Skeletal muscle cell (primary cell): ENCODE measurements at regions not wholly inside any gene's neighbourhood (a gene's known extent, or its start where the extent isn't known, plus 50 kb on each side); places are given as distances from the start of the nearest gene placed in this dataset.
A peak's percentile ranks its signal among the peaks of the same experiment; 100 is the strongest.
"Not testable (repeated sequence)": the region's sequence is repeated elsewhere in the genome, so short reads cannot be mapped to it uniquely, and the experiment has no call there.

Source experiments
- DNase-seq: peaks from one replicate; pipeline ENCODE4 v3.0.0-alpha.2; 2010; ENCODE audit warnings: low read depth
- H3K4me3 ChIP-seq: 2 replicates; pipeline ENCODE4 v1.5.1; 2011; ENCODE audit warnings: low read depth, mild to moderate bottlenecking, control low read depth, low read length, moderate library complexity

GRCh38 chr9:64370344-64370743, 914.7 kb downstream of the FOXD4L5 start:
- not testable (repeated sequence) for DNase-seq

GRCh38 chr9:64369644-64370043, 915.4 kb downstream of the FOXD4L5 start:
- H3K4me3 ChIP-seq, result peak overlapping the region; percentile 27
- DNase-seq, result not testable (repeated sequence)

More at GRCh38 chr9:64370344-64370743, 914.7 kb downstream of the FOXD4L5 start:
- H3K4me3 ChIP-seq, result not testable (repeated sequence)

- H3K4me3 ChIP-seq, result peak overlapping the region; percentile 30
- not testable (repeated sequence) for DNase-seq
These were observed 915.9 kb downstream of the FOXD4L5 start for GRCh38 chr9:64369114-64369513.

DNA sequence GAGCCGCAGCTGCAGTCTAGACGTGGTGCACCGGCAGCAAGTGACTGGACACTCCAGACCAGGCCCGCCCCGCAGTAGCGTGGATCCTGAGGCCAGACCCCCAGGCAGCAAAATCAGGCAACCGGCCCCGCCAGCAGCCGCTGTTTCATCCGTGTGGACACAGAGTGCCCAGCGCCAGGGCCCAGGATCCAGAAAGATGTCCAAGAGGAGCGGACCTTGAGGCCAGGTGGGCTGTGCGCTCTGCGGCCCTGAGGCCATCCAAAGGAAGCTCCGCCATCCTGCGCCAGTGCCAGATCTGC, 916.4 kb downstream of the FOXD4L5 start:
- H3K4me3 ChIP-seq, DNase-seq: not testable (repeated sequence)

DNA sequence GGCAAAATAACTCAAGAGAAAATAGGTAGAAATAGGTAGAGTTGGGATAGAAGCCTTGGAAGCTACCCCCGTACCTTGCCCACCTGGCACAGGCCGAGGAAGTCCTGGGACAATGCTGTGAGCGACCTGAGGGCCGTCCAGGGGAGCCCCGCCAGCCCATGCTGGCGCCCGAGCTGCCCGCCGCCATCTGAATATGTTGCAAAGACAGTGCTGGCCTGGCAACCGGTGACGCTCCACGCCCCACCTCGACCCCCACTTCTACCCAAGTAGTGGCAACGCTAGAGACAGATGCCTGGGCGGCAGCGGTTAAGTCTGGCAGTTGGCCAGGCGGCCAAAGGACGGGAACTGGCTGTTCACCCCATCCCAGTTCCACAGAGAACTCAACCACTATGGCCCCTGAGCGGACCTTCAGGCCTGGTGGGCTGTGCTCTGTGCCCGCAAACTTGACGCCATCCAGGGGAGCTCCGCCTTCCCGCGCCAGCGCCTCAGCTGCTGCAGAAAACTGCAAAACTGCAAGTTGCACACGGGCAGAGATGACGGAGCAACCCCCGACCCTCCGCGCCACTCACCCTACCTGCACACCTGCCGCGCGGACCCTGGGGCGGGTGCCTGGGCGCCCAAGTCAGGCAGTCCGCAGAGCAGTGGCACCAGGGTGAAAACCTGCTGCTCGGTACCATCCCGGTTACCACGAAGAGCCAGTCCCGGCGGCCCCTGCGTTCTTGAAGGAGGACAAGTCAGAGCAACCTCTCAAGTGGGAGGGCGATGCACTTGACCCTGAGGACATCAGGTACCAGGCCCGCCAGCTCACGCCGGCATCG, 917.0 kb downstream of the FOXD4L5 start:
- not testable (repeated sequence) for DNase-seq, H3K4me3 ChIP-seq
